HG02840 (cell line): ENCODE measurements at regions not wholly inside any gene's neighbourhood (a gene's known extent, or its start where the extent isn't known, plus 50 kb on each side); places are given as distances from the start of the nearest gene placed in this dataset.
"Not testable (repeated sequence)": the region's sequence is repeated elsewhere in the genome, so short reads cannot be mapped to it uniquely, and the experiment has no call there.

Source experiments
- ATAC-seq: cut with Tn5 transposase; IDR thresholded peaks from one replicate; pipeline ENCODE4 v1.9.1; 2021; ENCODE audit warnings: mild to moderate bottlenecking, moderate library complexity, moderate number of reproducible peaks; ENCODE audit not compliant: unreplicated experiment, low FRiP score

DNA sequence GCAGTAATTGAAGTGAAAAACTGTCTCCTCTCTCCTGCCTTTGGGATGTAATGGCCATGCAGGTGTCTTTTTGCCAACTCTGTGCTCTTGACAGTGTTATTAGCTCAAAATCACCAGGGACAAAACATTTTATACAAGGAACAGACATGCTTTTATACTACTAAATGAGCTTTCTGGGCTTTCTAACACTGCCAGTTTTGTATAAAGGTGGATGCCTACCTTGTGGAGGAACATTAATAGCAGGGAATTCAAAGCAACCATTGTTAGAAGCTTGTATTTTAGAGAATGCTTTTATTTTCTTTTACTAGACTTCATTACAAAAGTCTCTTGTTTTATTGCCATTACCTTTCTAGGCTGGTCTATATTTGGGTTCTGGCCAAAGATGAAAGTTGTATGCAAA is 54.7 kb upstream of the ARSJ start:
- no peak for ATAC-seq

- ATAC-seq = no peak
Observed at GRCh38 chr4:114036426-114036825, 57.0 kb upstream of the ARSJ start.

DNA sequence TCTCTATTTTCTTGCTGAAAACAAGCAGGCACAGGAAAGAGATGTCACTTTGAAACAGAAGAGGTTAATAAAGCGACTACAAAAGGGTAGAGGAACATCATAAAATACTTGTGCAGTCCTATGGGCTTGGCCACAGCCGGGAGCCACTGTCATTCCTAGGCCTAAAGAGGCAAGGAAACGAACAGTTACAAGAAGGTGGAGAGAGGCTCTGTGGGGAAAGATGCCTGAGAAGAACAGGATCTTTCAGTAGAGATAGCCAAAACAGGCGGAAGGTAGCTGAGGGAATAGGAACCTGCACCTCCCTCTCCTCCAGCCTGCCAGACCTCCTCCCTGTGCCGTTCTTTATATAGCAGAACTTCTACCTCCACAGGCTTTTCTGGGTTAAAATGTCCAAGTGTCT is 57.4 kb upstream of the ARSJ start:
- no peak for ATAC-seq

DNA sequence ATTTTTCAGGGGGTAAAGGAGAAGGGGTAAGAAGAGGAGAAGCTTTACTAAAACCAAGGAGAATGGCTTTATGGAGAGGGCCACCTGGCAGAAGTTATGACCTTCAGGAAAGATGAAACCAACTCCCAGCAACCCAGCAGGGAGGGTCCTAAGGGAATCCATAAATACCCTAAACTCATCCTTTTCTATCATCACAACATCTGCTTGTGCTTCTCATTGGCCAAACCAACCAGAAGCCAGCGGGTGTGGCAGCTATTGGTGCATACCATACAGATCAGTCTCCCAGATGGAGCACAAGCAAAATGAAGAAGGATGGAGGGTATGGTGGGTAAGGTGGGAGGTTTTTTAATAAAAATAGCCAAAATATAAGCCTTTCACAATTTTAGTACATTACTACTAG is 58.5 kb upstream of the ARSJ start:
- ATAC-seq = no peak

DNA sequence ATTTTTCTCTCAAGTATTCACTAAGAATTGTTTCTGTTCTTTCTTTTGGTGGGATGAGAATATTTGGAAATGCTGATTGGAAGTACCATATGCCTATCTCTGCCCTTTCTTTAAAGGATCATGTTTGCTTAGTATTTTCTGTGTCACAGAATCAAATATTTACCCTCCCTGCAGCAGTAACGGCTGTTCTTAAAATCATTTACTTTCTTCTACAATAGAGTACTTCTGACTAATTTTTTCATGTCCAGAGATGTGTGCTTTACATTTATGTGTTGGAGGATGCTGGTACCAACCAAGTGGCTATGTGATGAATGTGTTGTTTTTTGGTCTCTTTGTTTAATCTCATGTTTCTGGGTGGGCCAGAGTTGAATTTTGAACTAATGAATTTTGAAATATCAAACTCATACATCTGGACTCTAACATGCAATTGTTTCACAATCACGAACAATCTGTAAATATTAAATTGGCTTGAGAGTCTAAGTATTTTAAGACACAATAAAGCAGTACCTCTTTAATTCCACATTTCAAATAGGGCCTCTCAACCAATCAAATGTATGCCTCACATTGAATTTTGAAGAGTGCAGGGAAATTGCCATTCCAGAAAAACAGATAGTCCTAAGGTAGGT is 59.4 kb upstream of the ARSJ start:
- no peak for ATAC-seq

- ATAC-seq = peak; percentile 81
Observed at GRCh38 chr4:114040319-114041116, 61.1 kb upstream of the ARSJ start.

GRCh38 chr4:114041117-114041475 is 61.6 kb upstream of the ARSJ start:
- ATAC-seq = no peak

DNA sequence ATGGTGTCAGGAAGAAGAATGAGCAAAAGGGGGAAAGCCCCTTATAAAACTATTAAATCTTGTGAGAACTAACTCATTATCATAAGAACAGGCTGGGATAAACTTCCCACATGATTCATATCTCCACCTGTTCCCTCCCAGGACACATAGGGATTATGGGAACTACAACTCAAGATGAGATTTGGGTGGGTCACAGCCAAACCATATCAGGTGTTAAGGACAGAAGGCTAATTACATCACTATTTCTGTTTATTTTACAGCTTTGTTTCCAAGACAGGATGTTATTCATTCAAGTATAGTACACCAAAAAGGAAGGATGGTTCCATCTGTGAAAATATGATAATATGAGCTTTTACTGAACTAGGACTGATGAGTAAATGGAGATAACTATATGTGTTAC is 63.7 kb upstream of the ARSJ start:
- no peak for ATAC-seq

- ATAC-seq = not testable (repeated sequence)
Observed at GRCh38 chr4:114044351-114044750, 64.9 kb upstream of the ARSJ start.

DNA sequence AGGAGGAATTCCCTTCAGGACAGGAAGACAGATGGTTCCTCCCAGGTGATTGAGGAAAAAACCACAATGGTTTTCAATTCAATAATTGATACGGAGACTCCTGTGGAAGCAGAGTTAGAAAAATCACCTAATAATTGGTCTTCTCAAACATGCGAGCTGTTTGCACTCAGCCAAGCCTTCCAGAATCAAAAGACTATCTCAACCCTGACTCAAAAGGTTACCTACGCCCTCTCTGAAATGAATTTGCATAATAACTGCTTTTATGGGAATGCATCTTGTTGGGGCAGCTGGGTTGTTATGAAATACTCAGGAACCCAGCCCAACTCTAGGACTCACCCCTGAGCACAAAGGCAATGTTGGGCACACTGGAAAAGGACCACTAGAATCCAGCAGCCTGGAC is 66.9 kb upstream of the ARSJ start:
- ATAC-seq = no peak

DNA sequence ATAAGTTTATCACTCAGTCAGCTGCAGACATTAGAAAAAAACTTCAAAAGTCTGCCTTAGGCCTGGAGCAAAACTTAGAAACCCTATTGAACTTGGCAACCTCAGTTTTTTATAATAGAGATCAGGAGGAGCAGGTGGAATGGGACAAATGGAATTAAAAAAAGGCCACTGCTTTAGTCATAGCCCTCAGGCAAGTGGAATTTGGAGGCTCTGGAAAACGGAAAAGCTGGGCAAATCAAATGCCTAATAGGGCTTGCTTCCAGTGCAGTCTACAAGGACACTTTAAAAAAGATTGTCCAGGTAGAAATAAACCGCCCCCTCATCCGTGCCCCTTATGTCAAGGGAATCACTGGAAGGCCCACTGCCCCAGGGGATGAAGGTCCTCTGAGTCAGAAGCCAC is 68.7 kb upstream of the ARSJ start:
- not testable (repeated sequence) for ATAC-seq

- ATAC-seq = no peak
Observed at GRCh38 chr4:114052227-114052626, 72.8 kb upstream of the ARSJ start.

DNA sequence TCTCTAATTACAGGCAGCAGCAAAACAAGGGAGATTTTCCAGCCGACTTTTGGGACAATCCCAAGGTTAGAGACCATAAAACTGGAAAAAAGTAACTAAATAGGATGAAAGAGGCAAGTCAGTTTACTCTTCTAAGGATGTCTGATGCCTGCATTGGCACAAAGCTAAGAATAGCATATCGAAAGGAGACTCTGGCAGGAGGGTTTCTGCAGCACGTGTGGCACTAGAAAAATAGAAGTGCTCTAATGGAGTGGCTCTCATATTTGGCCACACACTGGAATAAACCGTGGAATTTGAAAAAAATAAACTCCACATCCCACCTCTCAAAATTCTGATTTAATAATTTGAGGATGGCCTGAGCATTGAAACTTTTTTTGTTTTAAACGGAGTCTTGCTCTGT is 77.2 kb upstream of the ARSJ start:
- no peak for ATAC-seq

DNA sequence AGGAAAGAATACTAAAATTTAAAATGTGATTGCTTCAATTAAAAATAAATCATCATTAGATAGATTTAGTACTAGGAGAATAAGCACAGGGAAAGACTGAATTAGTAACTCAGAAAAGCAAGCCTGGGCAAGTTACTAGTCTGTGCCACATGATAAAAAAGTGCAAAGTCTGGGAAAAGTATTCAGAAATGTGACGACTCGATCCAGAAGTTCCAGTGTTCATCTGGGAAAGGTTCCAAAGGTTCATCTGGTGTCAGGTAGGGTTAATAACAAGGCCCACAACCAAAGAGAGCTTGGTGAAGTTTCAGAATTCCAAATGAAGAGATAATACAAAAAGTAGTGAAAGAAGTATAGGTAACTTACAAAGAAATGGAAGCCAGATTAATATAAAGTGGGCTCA is 78.3 kb upstream of the ARSJ start:
- ATAC-seq = no peak

- no peak for ATAC-seq
Observed at GRCh38 chr4:114062499-114062898, 83.1 kb upstream of the ARSJ start.

DNA sequence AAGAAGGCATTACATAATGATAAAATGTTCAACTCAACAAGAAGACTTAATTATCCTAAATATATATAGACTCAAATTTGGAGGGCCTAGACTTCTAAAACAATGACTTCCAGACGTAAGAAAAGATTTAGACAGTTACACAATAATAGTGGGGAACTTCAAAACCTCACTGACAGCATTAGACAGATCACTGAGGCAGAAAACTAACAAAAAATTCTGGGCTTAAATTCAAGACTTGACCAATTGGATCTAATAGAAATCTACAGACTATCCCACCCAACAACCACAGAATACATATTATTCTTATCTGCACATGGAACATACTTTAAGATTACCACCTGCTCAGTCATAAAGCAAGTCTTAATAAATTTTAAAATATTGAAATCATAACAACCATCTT is 93.3 kb upstream of the ARSJ start:
- no peak for ATAC-seq

- no peak for ATAC-seq
Observed at GRCh38 chr4:114076899-114077570, 97.6 kb upstream of the ARSJ start.

GRCh38 chr4:114077610-114078009 is 98.2 kb upstream of the ARSJ start:
- ATAC-seq = no peak

- ATAC-seq = no peak
Observed at GRCh38 chr4:114078636-114079035, 99.2 kb upstream of the ARSJ start.

GRCh38 chr4:114081783-114082182 is 102.3 kb upstream of the ARSJ start:
- ATAC-seq = no peak

GRCh38 chr4:114082348-114082747 is 102.9 kb upstream of the ARSJ start:
- ATAC-seq = no peak
